TTC549 (cell line): ENCODE measurements at regions not wholly inside any gene's neighbourhood (a gene's known extent, or its start where the extent isn't known, plus 50 kb on each side); places are given as distances from the start of the nearest gene placed in this dataset.

ENCODE experiments used
- FAIRE-seq: peaks from 2 replicates; lab custom pipeline; 2012; peaks lifted over from hg19 to GRCh38; lab: Jason Lieb, UNC

GRCh38 chr2:6480514-6480913 is 385.2 kb downstream of the CMPK2 start:
- FAIRE-seq: no peak

- FAIRE-seq: no peak
These were observed 383.5 kb downstream of the CMPK2 start for GRCh38 chr2:6482256-6482655.

- FAIRE-seq: no peak
These were observed 377.9 kb downstream of the CMPK2 start for GRCh38 chr2:6487765-6488164.

GRCh38 chr2:6492573-6492972 is 373.1 kb downstream of the CMPK2 start:
- FAIRE-seq: no peak

- no peak for FAIRE-seq
These were observed 372.4 kb downstream of the CMPK2 start for GRCh38 chr2:6493266-6493665.

- FAIRE-seq: no peak
These were observed 372.0 kb downstream of the CMPK2 start for GRCh38 chr2:6493669-6494068.

GRCh38 chr2:6495466-6495865 is 370.2 kb downstream of the CMPK2 start:
- FAIRE-seq: no peak

- FAIRE-seq: no peak
These were observed 369.3 kb downstream of the CMPK2 start for GRCh38 chr2:6496376-6496775.

GRCh38 chr2:6497048-6497447 is 368.7 kb downstream of the CMPK2 start:
- no peak for FAIRE-seq

GRCh38 chr2:6498841-6499240 is 366.9 kb downstream of the CMPK2 start:
- FAIRE-seq: no peak

GRCh38 chr2:6499691-6500090 is 366.0 kb downstream of the CMPK2 start:
- FAIRE-seq: no peak

GRCh38 chr2:6506361-6506794 is 359.3 kb downstream of the CMPK2 start:
- FAIRE-seq: no peak

- FAIRE-seq: no peak
These were observed 358.8 kb downstream of the CMPK2 start for GRCh38 chr2:6506859-6507258.

- FAIRE-seq: no peak
These were observed 355.2 kb downstream of the CMPK2 start for GRCh38 chr2:6510532-6510931.

GRCh38 chr2:6512589-6512988 is 353.1 kb downstream of the CMPK2 start:
- no peak for FAIRE-seq

- FAIRE-seq: no peak
These were observed 349.0 kb downstream of the CMPK2 start for GRCh38 chr2:6516674-6517073.

GRCh38 chr2:6518361-6518760 is 347.3 kb downstream of the CMPK2 start:
- no peak for FAIRE-seq

- FAIRE-seq: no peak
These were observed 342.2 kb downstream of the CMPK2 start for GRCh38 chr2:6523476-6523875.

- no peak for FAIRE-seq
These were observed 340.8 kb downstream of the CMPK2 start for GRCh38 chr2:6524691-6525474.

- FAIRE-seq: no peak
These were observed 340.2 kb downstream of the CMPK2 start for GRCh38 chr2:6525475-6525964.

- FAIRE-seq: no peak
These were observed 339.4 kb downstream of the CMPK2 start for GRCh38 chr2:6526093-6526824.

GRCh38 chr2:6531304-6531703 is 334.4 kb downstream of the CMPK2 start:
- FAIRE-seq: no peak

- FAIRE-seq: no peak
These were observed 330.1 kb downstream of the CMPK2 start for GRCh38 chr2:6535572-6535971.

GRCh38 chr2:6538607-6539006 is 327.1 kb downstream of the CMPK2 start:
- no peak for FAIRE-seq
